Limb (tissue), 2 donors: ENCODE measurements at regions not wholly inside any gene's neighbourhood (a gene's known extent, or its start where the extent isn't known, plus 50 kb on each side); places are given as distances from the start of the nearest gene placed in this dataset.
A peak's percentile ranks its signal among the peaks of the same experiment; 100 is the strongest.
"Not testable (repeated sequence)": the region's sequence is repeated elsewhere in the genome, so short reads cannot be mapped to it uniquely, and the experiment has no call there.

Experiments used
- DNase-seq, 2 donors: peaks; one replicate each; pipeline ENCODE4 v3.0.0-alpha.2; 2016; ENCODE audit errors: extremely low spot score in 2 of 2

DNA sequence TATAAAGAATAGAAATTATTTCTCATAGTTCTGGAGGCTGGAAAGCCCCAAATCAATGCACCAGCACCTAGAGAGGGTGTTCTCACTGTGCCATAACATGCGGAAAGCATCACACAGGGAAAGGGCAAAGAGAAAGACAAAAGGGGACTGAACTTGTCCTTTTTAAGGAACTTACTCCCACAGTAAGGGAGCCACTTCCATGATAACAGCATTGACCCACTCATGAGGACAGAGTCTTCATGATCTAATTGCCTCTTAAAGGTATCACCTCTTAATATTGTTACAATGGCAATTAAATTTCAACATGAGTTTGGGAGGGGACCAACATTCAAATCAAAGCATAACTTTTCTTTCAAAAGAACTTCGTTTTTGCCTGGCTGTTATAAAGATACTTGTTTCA lies 582.2 kb upstream of the ARID1B start:
- no peak for DNase-seq

DNA sequence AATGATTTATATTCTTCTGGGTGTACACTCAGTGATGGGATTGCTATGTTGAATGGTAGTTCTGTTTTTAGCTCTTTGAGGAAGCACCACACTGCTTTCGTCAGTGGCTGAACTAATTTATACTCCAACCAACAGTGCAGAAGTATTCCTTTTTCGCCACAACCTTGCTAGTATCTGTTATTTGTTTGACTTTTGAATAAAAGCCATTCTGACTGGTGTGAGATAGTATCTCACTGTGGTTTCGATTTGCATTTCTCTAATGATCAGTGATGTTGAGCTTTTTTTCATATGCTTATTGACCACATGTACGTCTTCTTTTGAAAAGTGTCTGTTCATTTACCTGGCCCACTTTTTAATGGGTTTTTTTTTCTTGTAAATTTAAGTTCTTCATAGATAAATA lies 583.8 kb upstream of the ARID1B start:
- no peak for DNase-seq

DNA sequence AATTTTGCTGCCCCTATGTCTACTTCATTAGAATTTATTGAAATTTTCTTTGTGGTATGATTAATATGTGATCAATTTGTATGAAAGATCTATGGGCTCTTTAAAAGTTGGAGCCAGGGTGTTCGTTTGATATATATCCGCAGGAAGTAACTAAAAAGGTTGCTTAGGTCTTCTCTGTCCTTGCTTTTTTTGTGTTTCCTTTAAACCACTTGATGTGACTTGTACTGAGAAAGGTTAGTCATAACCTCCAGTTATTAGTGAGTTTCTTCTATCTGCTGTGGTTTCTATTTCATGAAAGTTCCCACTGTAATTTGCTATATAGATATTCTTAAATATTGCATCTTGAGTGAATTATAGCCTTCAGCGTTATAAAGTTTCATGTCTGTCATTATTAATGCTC lies 585.3 kb upstream of the ARID1B start:
- no peak for DNase-seq

GRCh38 chr6:156191390-156191789 lies 585.8 kb upstream of the ARID1B start:
- DNase-seq: not testable (repeated sequence)

- no peak for DNase-seq
Measured at GRCh38 chr6:156190270-156190669, 586.9 kb upstream of the ARID1B start.

DNA sequence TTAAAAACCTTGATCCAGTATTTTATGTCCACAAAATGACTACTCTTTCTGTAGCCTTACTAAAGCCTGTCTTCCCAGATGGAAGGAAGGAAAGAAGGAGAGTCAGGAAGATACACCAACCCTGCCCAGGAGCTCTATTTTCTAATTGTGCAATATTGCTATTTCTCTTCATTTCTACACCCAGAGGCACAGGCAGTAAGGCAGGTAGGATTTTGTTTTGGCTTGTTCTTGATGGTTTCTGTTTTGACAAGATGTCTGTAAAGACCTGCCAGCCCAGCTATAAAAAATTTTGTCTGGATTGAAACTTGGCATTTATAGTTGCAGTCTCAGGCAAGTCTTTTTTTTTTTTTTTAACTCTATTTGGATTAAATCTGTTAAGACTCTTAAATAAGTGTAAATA lies 587.5 kb upstream of the ARID1B start:
- DNase-seq: no peak

DNA sequence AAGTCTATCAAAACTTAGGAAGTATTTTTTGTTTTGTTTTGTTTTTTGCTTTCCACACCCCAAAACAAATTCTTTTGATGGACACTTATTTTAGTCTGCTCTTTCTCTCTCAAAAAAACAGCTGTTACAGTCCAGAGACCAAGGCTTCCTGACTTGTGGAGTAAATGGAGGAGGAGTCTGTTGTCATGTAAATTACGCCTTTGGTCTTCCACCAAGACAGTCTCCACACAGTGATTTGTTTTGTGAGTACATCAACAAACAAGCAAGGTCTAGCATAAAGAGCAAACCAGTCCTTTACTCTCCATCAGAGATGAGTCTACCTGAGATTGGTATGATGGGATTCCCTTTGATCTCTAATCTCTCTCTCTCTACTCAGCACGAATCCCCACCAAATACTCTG lies 588.0 kb upstream of the ARID1B start:
- no peak for DNase-seq

GRCh38 chr6:156185113-156185512 lies 592.1 kb upstream of the ARID1B start:
- no peak for DNase-seq

DNA sequence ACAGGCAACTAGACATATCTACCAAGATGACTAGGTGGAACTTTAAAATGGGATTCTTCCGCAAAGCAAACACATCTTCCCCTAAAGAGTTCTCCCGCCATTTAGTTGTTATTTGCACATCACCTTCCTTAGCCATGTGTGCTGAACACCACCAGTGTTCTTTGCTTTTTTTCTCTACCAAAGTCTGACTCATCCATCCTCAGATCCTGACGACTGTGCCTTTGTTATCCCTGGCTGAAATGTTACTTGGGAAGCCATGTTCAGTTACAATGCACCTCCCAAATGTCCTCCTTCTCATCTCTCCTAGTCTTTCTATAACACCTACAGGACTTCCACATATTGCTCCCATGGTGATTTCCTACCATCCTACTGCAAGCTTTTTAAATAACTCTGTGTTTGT lies 593.5 kb upstream of the ARID1B start:
- no peak for DNase-seq

GRCh38 chr6:156182356-156182755 lies 594.8 kb upstream of the ARID1B start:
- no peak for DNase-seq

DNA sequence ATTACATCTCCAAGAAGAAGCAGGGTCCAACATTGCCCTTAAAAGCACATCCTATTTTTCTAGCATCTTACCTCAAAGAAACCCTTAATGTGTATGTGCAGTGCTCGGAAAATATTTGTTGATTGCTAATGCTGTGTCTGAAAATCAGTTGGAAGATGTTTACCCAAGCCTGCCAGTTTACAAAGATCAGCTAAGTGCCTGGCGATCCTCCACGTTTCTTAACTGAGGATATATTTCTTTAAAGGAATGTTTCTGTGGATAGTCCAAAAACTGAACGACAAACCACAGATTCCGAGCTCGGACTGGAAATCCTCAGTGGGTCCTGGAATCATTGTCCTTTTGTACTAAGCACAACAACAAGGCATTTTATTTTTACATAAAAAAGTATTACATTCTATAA lies 595.7 kb upstream of the ARID1B start:
- DNase-seq: no peak

DNA sequence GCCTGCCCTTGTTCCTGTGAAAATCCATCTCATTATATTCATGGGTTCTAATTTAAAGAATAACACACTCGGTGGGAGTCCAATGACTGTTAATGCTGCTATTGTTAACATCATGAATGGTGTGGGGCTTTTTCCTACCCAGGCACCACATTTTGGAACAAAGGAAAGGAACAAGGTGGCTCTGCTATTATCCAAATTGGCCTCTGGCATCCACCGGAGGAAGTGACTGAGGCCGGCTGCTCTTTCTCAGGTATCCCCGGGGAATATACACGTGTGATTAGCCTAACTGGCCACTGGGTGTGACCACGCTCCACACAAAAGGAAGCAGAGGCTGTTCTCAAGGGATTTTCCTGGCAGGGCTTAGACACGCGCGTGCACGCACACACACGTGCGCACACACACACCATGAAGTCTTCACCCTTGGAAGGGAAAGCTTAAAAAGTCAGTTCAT lies 601.2 kb upstream of the ARID1B start:
- peak in 1 of 2 donors; percentile 42 for DNase-seq

- DNase-seq: no peak
Measured at GRCh38 chr6:156175433-156175832, 601.7 kb upstream of the ARID1B start.

DNA sequence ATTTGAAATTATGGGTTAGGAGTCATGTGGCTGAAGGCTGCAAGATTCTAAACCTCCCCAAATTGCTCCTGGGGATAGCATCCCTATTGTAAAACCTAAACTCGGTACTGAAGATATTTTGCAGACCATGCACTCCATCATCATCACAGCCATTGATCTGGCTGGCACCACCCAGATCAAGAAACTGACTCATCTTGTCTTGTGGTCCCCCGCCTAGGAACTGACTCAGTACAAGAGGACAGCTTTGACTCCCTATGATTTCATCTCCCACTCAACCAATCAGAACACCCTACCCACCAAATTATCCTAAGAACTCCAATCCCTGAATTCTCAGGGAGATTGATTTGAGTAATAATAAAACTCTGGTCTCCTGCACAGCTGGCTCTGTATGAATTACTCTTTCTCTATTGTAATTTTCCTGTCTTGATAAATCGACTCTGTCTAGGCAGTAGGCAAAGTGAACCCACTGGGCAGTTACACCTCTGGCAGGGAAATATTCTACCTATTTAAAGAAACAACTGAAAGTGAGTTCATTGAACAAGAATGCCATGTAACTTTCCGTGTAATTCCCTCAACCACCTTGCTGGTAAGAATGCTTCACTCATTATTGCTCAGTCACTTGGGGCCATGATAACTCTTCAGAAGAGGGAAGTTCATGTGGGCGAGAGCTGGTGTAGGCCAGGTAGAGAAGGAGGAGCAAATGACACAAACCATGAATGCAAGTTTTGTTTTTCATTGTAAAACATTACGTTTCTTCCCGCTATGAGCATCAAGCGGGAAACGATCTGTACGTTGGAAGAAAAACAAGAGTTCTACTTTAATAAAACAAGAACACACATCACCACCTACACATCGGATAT lies 602.9 kb upstream of the ARID1B start:
- no peak for DNase-seq

DNA sequence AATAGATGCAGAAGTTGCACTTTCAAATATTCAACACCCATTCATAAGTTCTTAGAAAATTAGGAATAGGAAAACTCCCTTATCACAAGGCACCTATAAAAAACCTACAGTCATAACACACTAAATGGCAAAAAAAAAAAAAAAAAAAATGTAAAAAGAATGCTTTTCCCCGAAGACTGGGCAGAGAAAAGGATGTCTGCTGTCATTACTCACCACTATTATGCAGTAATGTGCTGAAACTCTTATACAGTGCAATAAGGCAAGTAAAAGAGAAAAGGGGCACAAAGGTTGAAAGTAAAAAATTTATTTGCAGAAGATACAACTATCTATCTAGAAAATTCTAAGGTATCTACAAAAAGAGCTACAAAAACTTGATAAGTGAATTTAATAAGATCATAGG lies 607.8 kb upstream of the ARID1B start:
- no peak for DNase-seq

DNA sequence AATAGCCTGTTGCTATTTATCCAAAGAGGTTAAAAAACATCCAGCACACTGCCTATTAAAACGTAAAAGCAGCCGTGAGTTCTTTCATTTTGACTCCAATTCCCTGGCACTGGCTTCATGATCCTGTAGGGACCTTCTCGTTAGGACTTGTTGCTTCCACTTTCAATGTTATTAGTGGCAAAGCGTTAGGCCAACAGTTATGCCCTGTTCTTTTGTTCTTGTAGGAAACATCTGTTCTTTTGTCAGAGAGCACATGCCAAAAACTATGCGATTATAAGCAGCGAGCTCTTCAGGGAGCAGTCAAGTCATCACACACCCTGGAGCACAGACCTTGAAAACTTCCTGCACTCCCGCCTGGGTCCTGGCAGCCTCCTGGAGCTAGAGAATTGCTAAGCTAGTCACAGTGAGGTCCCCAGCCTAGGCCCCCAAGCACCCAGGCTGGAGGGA lies 609.5 kb upstream of the ARID1B start:
- peak; percentile 36 to 47 for DNase-seq

DNA sequence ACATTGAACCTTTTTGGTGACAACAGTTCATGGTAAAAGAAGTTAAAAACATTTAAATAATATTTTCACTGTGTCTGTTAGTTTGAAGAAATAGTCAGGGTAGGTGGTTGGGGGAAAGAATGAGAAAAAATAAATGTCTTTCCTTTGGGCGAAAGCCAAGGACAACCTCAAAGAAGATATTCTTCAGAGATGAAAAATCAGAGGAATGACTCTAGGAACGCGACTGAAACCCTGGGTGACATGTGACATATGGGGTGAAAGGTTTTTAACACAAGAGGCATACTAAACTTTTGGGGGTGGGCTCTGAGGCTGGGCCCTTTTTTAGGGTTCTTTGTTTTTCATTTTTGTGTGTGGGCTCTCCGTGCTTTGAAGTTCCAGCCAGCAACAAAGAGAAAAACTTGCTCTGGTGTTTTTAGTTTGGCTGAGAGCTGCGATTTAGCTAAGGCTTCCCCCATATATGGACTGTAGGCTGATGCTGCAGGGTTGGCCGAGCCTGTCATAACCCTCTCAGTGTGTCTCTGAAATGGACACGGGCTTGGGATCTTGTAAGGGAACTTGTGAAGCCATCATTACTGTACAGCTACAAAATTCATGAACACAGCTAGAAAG lies 610.1 kb upstream of the ARID1B start:
- DNase-seq: peak; percentile 35 to 43

- DNase-seq: no peak
Measured at GRCh38 chr6:156166093-156166492, 611.1 kb upstream of the ARID1B start.

DNA sequence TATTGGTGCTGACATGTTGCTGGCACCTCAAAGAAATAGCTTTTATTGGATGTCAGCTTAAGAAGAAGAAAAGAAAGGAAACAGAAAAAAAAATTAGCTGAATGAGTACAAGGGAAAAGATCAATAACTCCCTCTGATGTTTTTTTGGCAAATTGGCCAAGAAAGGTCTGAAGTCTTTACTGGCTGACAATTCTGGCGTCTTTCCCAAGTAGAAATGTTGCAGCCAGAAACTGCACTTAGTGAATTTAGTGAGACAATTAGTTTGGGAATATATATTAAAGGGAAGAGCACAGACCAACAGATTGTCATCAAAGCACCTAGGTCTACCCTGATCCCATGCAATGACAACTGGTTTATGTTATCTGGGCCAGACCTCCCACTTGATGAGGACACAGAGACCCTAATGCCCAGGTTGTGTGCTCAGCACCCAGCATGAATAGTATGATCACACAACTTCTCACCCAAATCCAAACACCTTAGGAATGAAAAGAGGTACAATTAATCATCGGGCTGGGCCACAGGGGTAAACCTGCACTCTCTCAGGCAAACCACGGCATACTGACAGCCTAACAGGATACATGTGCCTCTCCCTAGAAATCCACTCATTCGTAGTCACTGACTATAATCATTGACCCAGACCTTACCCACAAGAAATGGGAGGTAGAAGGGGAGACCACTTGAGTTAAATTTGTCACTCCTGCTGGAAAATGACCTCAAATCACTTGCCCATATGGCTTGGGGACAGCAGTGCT lies 612.3 kb upstream of the ARID1B start:
- no peak for DNase-seq

- DNase-seq: no peak
Measured at GRCh38 chr6:156163311-156163710, 613.9 kb upstream of the ARID1B start.

GRCh38 chr6:156161471-156161870 lies 615.7 kb upstream of the ARID1B start:
- no peak for DNase-seq

DNA sequence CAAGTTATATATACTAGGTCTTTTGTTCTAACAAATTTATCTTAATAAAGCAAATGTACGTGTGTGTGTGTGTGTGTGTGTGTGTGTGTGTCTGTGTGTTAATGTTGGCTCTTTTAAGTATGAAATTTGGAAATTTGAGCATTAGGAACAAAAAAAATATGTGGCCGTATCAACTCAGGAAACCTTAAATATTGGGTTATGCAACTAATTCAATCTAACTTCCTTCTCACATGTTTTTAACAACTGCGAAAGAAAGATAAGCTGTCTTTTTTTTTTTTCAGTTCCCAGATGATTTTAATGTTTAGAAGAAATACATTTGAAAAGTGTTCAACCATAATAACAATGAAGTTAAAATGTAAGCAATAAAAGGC lies 616.4 kb upstream of the ARID1B start:
- no peak for DNase-seq
